Endometrium (tissue), 2 donors: ENCODE measurements at regions not wholly inside any gene's neighbourhood (a gene's known extent, or its start where the extent isn't known, plus 50 kb on each side); places are given as distances from the start of the nearest gene placed in this dataset.

Experiments
- FAIRE-seq: peaks from 2 replicates; lab custom pipeline; 2012; peaks lifted over from hg19 to GRCh38; lab: Jason Lieb, UNC
- donor health status: control.
- donor health status: control.

DNA sequence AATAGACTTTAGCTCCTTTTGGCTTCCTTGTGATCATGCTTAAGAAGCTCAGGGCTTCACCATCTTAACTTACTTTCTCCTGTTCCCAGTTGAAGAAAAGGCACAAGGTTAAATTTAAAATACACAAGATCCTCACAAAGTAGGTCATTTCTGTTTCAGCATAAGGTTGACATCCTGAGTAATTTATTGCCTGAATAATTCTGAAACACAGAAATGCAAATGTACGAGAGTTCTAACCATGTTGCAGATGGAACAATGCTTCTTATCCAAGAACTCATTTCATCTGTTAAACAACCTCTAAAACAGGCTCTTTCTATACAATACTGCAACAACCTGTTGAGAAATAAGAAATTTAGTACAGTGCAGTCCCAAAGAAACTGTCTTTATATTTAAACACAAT, 395.2 kb downstream of the BCL11A start:
- no peak for FAIRE-seq

- FAIRE-seq = no peak
Measured at GRCh38 chr2:60157283-60157682, 396.2 kb downstream of the BCL11A start.

- no peak for FAIRE-seq
Measured at GRCh38 chr2:60154142-60154541, 399.3 kb downstream of the BCL11A start.

GRCh38 chr2:60152226-60152833, 401.1 kb downstream of the BCL11A start:
- no peak for FAIRE-seq

GRCh38 chr2:60149176-60149575, 404.3 kb downstream of the BCL11A start:
- no peak for FAIRE-seq

- FAIRE-seq = no peak
Measured at GRCh38 chr2:60148716-60149115, 404.7 kb downstream of the BCL11A start.

GRCh38 chr2:60140185-60140584, 413.3 kb downstream of the BCL11A start:
- FAIRE-seq = no peak

- FAIRE-seq = no peak
Measured at GRCh38 chr2:60136913-60137312, 416.5 kb downstream of the BCL11A start.

DNA sequence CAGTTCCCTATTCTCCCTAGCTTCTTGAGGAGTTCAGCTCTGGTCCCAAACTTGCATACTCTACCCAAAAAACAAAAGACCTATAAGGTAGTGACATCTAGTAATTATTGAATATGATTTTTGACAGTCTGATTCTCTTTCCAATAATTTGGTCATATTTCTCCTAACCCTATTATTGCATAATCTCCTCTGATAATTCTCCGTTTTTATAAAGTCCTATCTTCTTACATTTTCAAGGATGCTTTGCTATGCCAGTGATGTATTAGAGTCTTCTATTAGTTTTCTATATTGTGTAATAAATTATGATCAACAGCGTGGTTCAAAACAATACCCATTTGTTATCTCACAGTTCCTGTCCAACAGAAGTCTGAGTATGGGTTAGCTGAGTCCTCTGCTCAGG, 426.3 kb downstream of the BCL11A start:
- FAIRE-seq = no peak

DNA sequence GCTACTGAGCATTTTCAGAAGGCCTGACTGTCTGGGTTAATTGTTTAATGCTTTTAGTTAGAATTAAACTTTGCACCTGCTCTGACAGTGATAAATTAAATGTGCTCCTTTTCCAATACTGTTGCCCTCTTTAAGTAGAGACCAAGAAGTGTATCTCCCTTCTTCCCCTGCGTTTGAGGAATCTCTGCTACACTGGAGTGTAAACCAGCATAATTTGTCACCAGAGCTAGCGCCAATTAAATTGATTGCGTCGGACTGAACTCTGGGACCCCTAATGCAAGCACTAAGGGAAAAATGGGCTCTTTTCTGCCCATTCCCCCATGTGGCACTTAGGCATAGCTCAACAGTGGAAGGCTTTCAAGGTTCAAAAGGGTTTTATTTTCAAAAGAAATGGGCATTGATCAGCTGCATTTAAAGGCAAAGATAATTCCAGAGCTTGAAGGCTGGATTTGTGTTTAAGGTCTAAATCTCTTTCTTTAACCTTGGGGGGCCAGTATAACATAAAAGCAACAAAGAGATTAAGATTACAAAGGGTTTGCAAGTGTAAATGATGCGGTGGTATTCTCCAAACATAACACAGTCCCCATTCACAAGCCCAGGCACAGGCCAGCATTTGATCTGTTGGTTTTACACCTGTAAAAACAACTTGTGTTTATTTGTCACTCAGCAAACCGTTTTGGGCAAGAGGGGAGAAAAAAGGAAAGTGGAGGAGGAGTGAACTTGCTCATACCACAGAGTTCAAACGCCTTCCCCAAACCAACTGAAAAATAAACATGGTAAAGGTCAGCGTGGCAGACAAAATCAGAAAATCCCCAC, 427.6 kb downstream of the BCL11A start:
- no peak for FAIRE-seq

DNA sequence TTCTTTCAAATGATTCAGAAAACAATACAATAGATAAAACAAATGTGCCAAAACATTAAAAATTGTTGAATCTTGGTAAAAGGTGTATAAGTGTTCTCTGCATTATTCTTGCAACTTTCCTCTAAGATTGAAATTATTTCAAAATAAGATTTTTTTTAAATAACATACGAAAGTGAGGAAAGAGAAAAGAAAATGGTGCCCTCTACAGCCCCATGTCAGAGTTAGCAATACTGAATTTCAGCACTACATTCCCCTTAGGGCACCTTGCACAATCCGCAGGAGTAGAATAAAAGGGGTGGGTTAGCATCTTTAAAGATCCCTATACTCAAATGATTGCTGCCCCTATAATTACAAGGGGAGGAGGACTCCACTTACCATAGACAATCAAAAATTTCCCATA, 433.7 kb downstream of the BCL11A start:
- FAIRE-seq = no peak

DNA sequence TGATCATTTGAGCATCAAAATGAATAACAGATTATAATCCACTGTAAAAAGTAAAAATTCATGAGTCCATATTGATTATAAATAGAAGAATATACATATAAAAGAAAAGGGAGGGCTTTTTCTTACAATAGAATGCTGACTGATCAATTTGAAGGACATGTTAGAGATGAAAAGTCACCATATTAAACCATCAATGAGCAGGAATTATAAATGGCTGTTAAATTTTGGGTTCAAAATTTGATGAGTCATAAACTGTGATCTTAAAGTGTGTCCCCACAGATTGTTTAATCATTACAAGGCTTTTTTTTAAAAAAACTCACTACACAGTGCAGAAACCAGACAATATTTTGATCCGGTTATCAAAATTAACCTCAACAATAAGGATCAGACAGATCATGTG, 434.5 kb downstream of the BCL11A start:
- no peak for FAIRE-seq

- no peak for FAIRE-seq
Measured at GRCh38 chr2:60118061-60118460, 435.4 kb downstream of the BCL11A start.

DNA sequence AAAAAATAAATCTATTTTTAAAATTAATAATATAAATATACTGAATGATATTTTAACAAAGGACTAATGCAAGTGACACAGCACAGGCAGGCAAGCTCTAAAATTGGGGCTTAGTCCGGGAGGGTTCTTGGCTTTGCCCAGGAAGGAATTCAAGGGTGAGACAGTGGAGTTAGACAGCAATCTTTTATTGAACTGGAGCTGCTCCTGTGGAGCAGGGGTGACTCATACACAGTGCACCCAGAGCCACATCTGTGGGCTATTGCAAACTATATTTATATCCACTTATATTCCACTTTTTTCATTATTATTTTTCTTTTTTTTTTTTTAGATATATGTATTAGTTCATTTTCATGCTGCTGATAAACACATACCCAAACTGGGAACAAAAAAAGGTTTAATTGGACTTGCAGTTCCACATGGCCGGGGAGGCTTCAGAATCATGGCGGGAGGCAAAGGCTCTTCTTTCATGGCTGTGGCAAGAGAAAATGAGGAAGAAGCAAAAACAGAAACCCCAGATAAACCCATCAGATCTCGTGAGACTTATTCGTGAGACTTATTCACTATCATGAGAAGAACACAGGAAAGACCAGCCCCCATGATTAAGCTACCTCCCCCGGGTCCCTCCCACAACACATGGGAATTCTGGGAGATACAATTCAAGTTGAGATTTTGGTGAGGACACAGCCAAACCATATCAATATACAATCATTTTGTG, 437.1 kb downstream of the BCL11A start:
- FAIRE-seq = no peak

DNA sequence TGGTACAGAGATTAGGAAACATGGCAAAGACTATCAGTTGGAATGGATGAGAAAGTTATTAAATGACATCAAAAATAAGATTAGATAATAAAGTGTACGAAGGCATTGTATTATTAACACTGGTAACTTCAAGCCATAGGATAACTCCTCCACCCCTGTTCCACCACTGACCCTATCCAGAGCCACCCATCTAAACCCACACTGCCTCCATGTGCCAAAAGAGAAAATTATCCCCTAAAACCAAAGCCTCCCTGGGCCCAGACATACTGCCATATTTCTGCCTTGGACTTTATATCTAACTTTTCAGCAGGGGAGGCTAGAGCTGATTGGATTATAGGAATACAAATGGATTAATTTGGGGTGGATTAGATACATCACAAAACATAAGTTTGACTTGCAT, 443.7 kb downstream of the BCL11A start:
- FAIRE-seq = no peak

DNA sequence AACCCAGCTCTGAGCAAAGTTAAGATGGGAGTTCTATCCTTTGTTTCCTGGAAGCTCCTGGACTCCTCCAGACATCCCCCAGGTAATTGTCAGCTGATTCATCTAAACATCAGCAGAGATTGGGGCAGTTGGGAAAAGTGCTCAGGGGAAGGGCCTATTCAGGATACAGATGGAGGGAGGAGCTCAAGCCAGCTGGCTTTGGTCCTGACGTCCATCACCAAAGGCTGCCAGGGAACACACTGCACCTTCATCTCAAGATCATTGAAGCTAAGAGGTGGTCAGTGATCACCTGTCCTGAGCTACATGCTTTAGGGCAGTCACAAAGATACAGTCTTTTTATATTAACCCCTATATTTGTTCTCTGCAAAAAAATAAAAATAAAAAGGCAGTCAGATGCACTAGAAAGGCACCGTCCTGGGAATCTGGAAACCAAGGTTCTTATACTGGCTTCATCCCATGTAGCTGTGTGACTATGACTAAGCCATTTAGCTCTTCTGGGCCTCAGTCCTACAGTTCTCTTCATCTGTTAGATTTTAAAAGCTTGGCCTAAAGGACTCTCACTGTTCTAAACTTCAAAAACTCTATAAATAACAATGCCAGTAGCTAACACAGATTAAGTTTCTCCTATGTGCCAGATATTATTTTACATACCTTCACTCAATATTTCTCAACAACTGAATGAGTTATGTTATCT, 446.5 kb downstream of the BCL11A start:
- FAIRE-seq = no peak

DNA sequence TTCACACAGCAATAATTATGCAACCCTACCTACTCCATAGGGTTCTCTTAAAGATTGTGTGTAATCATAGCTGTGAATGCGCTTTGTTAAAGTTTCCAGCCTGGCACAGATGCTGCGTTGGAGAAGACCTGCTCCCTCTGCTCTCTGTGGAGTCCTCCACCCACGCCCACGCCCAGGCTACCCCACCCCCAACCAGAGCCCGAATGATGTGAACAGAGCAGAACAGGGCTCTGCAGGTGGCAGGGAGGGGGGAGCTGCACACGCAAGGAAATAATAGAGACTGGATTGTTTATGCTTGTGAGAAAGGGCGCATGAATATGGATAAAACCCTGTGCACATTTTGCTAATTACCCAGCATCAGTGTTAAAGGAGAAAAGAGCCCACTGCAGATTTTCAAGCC, 447.5 kb downstream of the BCL11A start:
- no peak for FAIRE-seq

DNA sequence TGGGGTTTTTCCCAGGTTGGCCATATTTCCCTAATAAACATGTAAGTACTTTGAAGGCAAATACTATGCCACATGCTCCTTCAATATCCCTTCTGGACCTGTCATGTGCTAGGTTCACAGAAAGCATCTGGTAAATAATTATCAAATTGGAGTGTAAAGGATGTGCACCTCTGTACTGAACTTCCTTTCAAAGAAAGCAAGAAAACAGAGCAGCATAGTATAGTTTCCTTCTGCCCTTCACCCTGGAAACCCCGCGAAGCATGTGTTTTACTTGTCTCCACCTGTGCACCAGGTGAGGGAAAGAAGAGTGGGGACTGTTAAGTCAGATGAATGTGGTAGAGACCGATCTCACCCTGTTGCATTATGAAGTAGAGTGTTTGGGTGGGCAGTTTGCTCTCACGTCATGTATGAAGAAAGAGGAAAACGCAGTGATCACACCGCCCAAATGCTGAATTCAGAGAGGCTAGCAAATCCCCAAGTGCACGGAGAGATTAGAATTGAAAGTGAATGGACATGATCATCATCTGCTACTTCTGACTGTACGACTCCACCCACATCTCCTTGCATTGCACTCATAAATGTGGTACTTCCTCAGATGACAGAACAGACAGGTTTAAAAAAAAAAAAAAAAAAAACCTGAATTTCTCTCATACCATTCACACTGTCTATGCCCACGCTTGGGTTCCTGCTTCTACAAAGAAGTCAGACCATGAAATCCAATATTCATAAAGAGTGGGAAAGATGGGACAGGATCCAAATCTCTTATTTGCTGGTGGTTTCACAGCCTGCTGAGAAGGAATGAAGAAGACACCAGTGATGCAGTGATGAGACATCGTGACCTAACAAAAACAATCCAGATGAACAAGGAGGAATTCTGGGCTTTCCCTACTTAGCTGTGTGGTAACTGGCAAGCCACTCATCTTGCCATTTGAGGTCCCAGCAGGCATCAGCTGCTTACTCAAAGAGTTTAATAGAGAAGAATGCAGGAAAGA, 448.6 kb downstream of the BCL11A start:
- no peak for FAIRE-seq

- no peak for FAIRE-seq
Measured at GRCh38 chr2:60100034-60100433, 453.4 kb downstream of the BCL11A start.

- no peak for FAIRE-seq
Measured at GRCh38 chr2:60098996-60099395, 454.5 kb downstream of the BCL11A start.

- FAIRE-seq = no peak
Measured at GRCh38 chr2:60097298-60097697, 456.2 kb downstream of the BCL11A start.
